GM20431 (cell line): ENCODE measurements at regions not wholly inside any gene's neighbourhood (a gene's known extent, or its start where the extent isn't known, plus 50 kb on each side); places are given as distances from the start of the nearest gene placed in this dataset.
"Not testable (repeated sequence)": the region's sequence is repeated elsewhere in the genome, so short reads cannot be mapped to it uniquely, and the experiment has no call there.

Experiments
- in situ Hi-C: fragments of 300-500 bp; cut with MseI, MboI; formaldehyde crosslinking; loops from one replicate; pipeline ENCODE4 v1.15.0; 2020; ENCODE audit warnings: low sequenced_read_pairs; ENCODE audit not compliant: unreplicated experiment

- in situ Hi-C loops: no loop called here
These were observed 138.5 kb upstream of the SLC35G4 start for GRCh38 chr18:11470941-11471340.

- in situ Hi-C loops: no loop called here
These were observed 140.8 kb upstream of the SLC35G4 start for GRCh38 chr18:11468617-11469016.

GRCh38 chr18:11468120-11468519 lies 141.3 kb upstream of the SLC35G4 start:
- in situ Hi-C loops: no loop called here

- in situ Hi-C loops: no loop called here
These were observed 141.8 kb upstream of the SLC35G4 start for GRCh38 chr18:11467611-11468010.

- in situ Hi-C loops: no loop called here
These were observed 145.3 kb upstream of the SLC35G4 start for GRCh38 chr18:11464129-11464528.

GRCh38 chr18:11458447-11458846 lies 150.9 kb upstream of the SLC35G4 start:
- in situ Hi-C loops: no loop called here

GRCh38 chr18:11457853-11458252 lies 151.5 kb upstream of the SLC35G4 start:
- in situ Hi-C loops: not testable (repeated sequence)

GRCh38 chr18:11454040-11454439 lies 155.4 kb upstream of the SLC35G4 start:
- in situ Hi-C loops: no loop called here

- in situ Hi-C loops: not testable (repeated sequence)
These were observed 165.2 kb upstream of the SLC35G4 start for GRCh38 chr18:11444169-11444568.

- in situ Hi-C loops: no loop called here
These were observed 172.3 kb upstream of the SLC35G4 start for GRCh38 chr18:11437046-11437445.

GRCh38 chr18:11432360-11432811 lies 177.0 kb upstream of the SLC35G4 start:
- in situ Hi-C loops: no loop called here

GRCh38 chr18:11429876-11430275 lies 179.5 kb upstream of the SLC35G4 start:
- in situ Hi-C loops: no loop called here

GRCh38 chr18:11425211-11425610 lies 184.2 kb upstream of the SLC35G4 start:
- in situ Hi-C loops: no loop called here

GRCh38 chr18:11419338-11419737 lies 190.1 kb upstream of the SLC35G4 start:
- in situ Hi-C loops: no loop called here

GRCh38 chr18:11412811-11413210 lies 196.6 kb upstream of the SLC35G4 start:
- in situ Hi-C loops: no loop called here

GRCh38 chr18:11411048-11411447 lies 198.3 kb upstream of the SLC35G4 start:
- in situ Hi-C loops: no loop called here

- in situ Hi-C loops: no loop called here
These were observed 200.8 kb upstream of the SLC35G4 start for GRCh38 chr18:11408555-11409065.

- in situ Hi-C loops: no loop called here
These were observed 201.5 kb upstream of the SLC35G4 start for GRCh38 chr18:11407940-11408339.

- in situ Hi-C loops: no loop called here
These were observed 203.6 kb upstream of the SLC35G4 start for GRCh38 chr18:11405804-11406203.

GRCh38 chr18:11400703-11401102 lies 208.7 kb upstream of the SLC35G4 start:
- in situ Hi-C loops: no loop called here

GRCh38 chr18:11398625-11399024 lies 210.8 kb upstream of the SLC35G4 start:
- in situ Hi-C loops: no loop called here

GRCh38 chr18:11392980-11393885 lies 216.2 kb upstream of the SLC35G4 start:
- in situ Hi-C loops: no loop called here
